Activated CD4-positive, alpha-beta memory T cell treated with anti-CD3 and anti-CD28 coated beads for 36 hours (primary cell): ENCODE measurements at regions not wholly inside any gene's neighbourhood (a gene's known extent, or its start where the extent isn't known, plus 50 kb on each side); places are given as distances from the start of the nearest gene placed in this dataset.

Experiments used
- CTCF ChIA-PET: fragments of 350-600 bp; sonication (Branson Sonifier 250); formaldehyde crosslinking; loops from one replicate; lab custom pipeline; 2021; ENCODE audit warnings: antibody characterized with exemption, inconsistent platforms; lab: Charles Lee
- POLR2A ChIA-PET: fragments of 350-600 bp; sonication (Branson Sonifier 250); formaldehyde crosslinking; loops from one replicate; lab custom pipeline; 2021; ENCODE audit warnings: antibody characterized with exemption; lab: Charles Lee
- DNase-seq: peaks from one replicate; pipeline ENCODE4 v3.0.0-alpha.2; 2020
- H3K27ac Mint-ChIP-seq: one replicate; pipeline ENCODE4 v1.8.0; 2021; ENCODE audit warnings: mixed read lengths
- H3K27me3 Mint-ChIP-seq: one replicate; pipeline ENCODE4 v1.8.0; 2021; ENCODE audit warnings: mixed read lengths
- H3K36me3 Mint-ChIP-seq: one replicate; pipeline ENCODE4 v1.8.0; 2021; ENCODE audit warnings: mixed read lengths
- H3K4me1 Mint-ChIP-seq: one replicate; pipeline ENCODE4 v1.8.0; 2021; ENCODE audit warnings: low read depth, mixed read lengths
- H3K4me3 Mint-ChIP-seq: one replicate; pipeline ENCODE4 v1.8.0; 2021; ENCODE audit warnings: mild to moderate bottlenecking, mixed read lengths
- H3K9me3 Mint-ChIP-seq: one replicate; pipeline ENCODE4 v1.8.0; 2021; ENCODE audit warnings: mixed read lengths
- intact Hi-C: fragments of 100-400 bp; cut with micrococcal nuclease; formaldehyde crosslinking; loops from one replicate; pipeline ENCODE4 v1.15.1; 2023

DNA sequence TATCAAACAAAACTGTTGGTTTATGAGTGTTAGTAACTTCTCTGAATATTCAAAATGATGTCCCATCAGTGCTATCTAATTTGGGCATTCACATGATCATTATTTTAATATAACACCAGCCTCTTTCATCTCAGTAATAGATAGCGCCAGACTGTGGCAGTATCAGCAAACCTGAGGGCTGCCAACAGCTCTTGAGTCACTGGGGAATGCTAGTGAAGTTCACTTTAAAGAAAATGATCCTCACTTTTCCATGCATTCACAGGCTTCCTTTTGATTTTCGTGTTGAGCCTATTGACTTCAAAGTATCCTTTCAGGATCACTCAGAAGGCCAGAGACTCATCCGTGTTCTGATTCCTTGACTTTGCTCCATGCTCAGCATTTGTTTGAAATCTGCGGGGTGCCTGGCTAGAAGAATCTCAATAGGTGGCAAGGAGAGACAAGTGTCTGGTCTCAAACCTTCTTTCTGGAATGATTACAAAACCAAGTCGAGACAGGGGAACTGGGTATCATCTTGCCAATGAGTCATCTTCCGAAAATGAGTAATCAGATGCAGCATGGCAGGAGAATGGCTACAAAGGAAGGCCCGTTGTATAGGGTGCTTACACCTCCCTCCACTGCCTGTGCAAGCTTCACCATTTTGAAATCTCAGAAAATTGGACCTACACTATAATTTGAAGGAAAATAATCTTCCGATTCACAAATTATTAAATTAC is 509.1 kb downstream of the RASEF start:
- CTCF ChIA-PET = no interaction called here
- Mint-ChIP-seq H3K4me1 (no peaks in the 10 kb centered on the region), H3K9me3 (peaks cover 9% of the 10 kb centered on the region), H3K4me3 (no peak overlapping the region), H3K36me3 (no peaks in the 10 kb centered on the region), H3K27ac (no peak overlapping the region), H3K27me3 (no peaks in the 10 kb centered on the region)
- intact Hi-C loops = no loop called here
- no peak for DNase-seq
- POLR2A ChIA-PET = no interaction called here

DNA sequence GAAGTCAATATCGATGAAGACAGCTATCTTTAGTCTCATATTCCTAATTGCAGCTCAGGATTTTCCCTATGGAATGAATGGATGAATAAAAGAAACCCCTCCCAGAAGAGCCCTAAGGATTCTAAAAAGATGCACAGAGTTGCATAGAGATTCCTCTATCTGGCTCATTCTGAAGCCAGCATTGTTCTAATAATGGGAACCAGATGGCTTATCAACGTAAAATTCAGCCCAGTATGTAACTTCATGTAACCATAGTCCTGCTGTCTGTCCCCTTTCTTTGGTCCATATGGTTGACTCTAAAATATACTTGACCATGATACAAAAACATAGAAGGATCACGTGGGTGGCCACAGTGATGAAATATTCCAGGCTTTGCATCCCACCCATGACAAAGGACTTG is 508.6 kb downstream of the RASEF start:
- DNase-seq = no peak
- H3K27ac Mint-ChIP-seq = no peak overlapping the region
- POLR2A ChIA-PET = interaction anchor here (0.6 kb wide), 1 partner anchor 1686 kb away, joined by 3 read pairs; no protein-coding TSS in a partner anchor
- H3K9me3 Mint-ChIP-seq = peaks cover 9% of the 10 kb centered on the region
- CTCF ChIA-PET = no interaction called here
- H3K4me1 Mint-ChIP-seq = no peaks in the 10 kb centered on the region
- no peaks in the 10 kb centered on the region for H3K36me3 Mint-ChIP-seq
- H3K27me3 Mint-ChIP-seq = no peaks in the 10 kb centered on the region
- intact Hi-C loops = no loop called here
- H3K4me3 Mint-ChIP-seq = no peak overlapping the region

DNA sequence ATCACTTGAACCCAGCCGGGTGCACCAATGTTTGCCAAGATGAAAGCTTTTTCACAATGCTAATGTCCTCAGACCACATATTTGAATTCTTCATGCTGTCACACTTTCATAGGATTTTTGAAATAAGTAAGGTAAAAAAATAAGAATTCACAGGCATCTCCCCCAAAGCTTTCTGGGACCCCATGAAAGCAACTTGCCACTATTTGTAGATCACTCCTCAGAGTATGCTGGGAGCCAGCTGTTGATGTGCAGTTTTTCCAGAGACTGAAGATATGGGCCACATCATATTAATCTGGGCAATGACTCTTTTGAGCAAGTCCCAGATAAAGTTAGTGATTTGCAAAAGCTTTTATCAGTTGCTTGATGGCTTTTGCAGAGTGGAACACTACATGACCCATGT is 507.9 kb downstream of the RASEF start:
- Mint-ChIP-seq H3K4me1 (no peaks in the 10 kb centered on the region), H3K36me3 (no peaks in the 10 kb centered on the region), H3K27me3 (no peaks in the 10 kb centered on the region), H3K27ac (no peak overlapping the region), H3K9me3 (peaks cover 9% of the 10 kb centered on the region), H3K4me3 (no peak overlapping the region)
- ChIA-PET CTCF (no interaction called here), POLR2A (interaction anchor here (0.6 kb wide), 1 partner anchor 1686 kb away, joined by 3 read pairs; no protein-coding TSS in a partner anchor)
- DNase-seq = no peak
- intact Hi-C loops = no loop called here

DNA sequence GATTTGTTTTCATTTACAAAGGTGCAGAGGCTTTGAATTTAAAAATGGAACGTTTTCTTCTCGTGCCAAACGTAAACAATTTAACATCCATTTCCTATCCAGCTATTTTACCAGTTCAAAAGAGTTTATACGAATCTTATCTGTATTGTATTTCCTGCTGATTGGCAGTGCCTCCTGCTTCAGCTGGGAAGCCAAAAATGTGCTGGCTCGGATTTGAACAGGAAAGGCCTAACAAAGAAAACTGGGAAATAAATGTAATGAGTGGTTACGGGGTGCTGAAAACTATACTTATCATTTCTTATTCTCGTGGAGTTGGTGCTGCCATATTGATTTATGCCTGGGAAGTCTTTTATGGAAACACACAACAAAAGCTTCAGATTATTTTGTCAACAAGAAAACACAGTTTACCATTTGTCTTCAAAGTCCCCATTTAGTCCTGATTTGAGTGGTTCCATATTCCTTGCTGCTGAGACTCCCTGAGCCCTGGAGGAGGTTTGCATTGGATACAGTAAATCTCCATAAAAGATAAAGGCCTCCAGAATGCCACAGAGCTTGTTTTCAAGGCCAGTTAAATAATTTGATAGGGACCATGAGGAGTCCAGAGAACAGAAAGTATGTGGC is 507.4 kb downstream of the RASEF start:
- intact Hi-C loops = no loop called here
- Mint-ChIP-seq H3K27me3 (no peaks in the 10 kb centered on the region), H3K27ac (no peak overlapping the region), H3K4me3 (no peak overlapping the region), H3K9me3 (peaks cover 9% of the 10 kb centered on the region), H3K4me1 (no peaks in the 10 kb centered on the region), H3K36me3 (no peaks in the 10 kb centered on the region)
- CTCF ChIA-PET = no interaction called here
- no peak for DNase-seq
- POLR2A ChIA-PET = no interaction called here

DNA sequence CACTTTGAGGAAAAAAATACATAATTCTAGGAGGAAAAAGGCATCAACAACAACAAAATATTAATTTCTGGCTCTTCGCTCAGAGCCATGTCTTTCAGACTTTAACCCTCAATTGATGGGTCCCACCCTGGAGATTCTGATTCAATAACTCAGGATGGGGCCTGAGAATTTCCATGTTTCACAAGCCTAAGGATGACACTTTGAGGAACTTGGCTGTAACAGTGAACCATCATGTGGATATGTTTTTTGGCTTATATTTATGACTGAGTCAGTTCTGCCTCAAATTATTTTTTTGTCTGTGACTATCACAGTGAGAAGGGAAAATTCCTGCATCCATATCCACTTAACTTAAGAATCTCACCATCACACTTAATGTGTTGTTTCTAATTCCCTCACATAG is 504.6 kb downstream of the RASEF start:
- H3K27me3 Mint-ChIP-seq = no peaks in the 10 kb centered on the region
- H3K36me3 Mint-ChIP-seq = no peaks in the 10 kb centered on the region
- no peak overlapping the region for H3K4me3 Mint-ChIP-seq
- no peak overlapping the region for H3K27ac Mint-ChIP-seq
- intact Hi-C loops = no loop called here
- DNase-seq = no peak
- POLR2A ChIA-PET = no interaction called here
- peaks cover 6% of the 10 kb centered on the region for H3K9me3 Mint-ChIP-seq
- no peaks in the 10 kb centered on the region for H3K4me1 Mint-ChIP-seq
- CTCF ChIA-PET = no interaction called here

DNA sequence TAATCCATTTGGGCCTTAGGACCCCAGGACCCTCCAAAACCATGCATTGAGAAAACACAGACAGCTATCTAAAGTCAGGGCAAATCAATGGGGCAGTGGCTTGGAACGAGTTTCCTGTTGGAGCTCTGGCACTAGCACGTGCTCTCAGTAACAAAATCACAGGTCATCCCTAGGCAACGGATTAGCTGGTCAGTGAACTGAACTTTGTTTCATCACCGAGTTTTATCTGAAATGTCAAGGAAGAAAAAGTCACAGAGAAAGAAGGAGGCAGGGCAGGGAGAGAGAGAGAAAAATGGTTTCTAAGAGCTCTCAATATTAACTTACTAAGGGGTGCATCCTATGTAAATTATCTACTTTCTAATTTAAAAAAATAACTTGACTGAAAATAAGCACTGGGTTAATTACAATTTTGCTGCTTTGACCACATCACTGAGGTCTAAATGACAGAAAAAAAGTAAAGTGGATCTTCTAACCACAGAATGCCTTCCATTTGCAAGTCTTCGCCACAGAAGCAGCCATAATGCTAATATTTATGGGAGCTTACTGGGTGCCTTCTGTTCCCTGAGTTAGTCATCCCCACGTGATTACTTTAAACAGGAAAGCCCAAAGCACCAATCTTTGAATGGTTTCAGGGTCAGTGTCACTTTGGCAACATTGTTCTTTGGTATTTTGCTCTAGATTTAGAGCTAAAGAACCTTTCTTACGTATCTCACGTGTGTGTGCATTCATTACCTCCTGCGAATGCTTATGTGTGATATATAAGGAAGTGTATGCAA is 503.9 kb downstream of the RASEF start:
- ChIA-PET POLR2A (no interaction called here), CTCF (no interaction called here)
- H3K27me3 Mint-ChIP-seq = no peaks in the 10 kb centered on the region
- no peaks in the 10 kb centered on the region for H3K36me3 Mint-ChIP-seq
- intact Hi-C loops = no loop called here
- no peak overlapping the region for H3K4me3 Mint-ChIP-seq
- H3K4me1 Mint-ChIP-seq = no peaks in the 10 kb centered on the region
- peaks cover 6% of the 10 kb centered on the region for H3K9me3 Mint-ChIP-seq
- no peak overlapping the region for H3K27ac Mint-ChIP-seq
- DNase-seq = no peak

DNA sequence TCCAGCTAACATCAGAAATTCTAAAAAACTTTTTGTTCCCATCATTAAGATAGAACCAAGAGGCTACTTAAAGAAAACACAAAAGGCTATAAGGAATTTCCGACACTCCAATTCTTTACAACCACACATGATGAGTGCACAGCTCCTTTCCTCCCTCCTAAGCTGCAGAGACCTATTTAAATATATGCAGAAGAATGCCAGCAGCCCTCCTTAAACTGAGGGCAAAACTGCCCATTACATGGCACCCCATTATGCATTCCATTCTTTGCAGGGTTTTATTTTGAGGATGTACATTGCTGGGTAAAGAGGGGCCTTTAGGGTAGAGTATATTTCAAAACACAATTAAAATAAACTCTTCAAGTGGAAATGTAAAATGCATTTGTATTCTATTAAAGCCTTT is 502.9 kb downstream of the RASEF start:
- no peak overlapping the region for H3K27ac Mint-ChIP-seq
- ChIA-PET CTCF (no interaction called here), POLR2A (no interaction called here)
- no peaks in the 10 kb centered on the region for H3K36me3 Mint-ChIP-seq
- no peaks in the 10 kb centered on the region for H3K4me1 Mint-ChIP-seq
- no peaks in the 10 kb centered on the region for H3K27me3 Mint-ChIP-seq
- H3K9me3 Mint-ChIP-seq = peaks cover 6% of the 10 kb centered on the region
- DNase-seq = no peak
- H3K4me3 Mint-ChIP-seq = no peak overlapping the region
- intact Hi-C loops = no loop called here

DNA sequence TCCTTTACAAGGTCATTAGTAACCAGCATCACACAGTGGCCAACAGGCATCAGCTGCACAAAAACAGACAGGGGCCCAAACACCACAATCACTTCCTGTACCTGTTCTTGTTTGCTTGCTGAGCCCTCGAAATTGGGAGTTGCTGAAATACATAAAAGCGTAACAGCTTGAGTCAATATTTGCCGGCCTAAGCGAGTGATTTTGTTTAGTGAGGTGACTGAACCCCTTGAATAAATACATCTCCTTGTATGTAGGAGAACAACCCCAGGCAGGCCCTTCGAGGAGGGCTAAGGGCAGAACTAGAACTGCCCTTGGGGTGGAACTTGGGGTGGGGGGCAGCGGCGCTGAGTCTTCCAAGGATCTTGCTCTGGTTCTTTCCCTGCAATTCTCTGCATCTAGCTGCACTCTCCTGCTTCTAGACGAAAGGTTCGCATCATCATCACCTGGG is 502.5 kb downstream of the RASEF start:
- no peak for DNase-seq
- no peaks in the 10 kb centered on the region for H3K4me1 Mint-ChIP-seq
- H3K27me3 Mint-ChIP-seq = no peaks in the 10 kb centered on the region
- ChIA-PET CTCF (no interaction called here), POLR2A (no interaction called here)
- intact Hi-C loops = no loop called here
- peaks cover 2% of the 10 kb centered on the region for H3K9me3 Mint-ChIP-seq
- H3K4me3 Mint-ChIP-seq = no peak overlapping the region
- H3K27ac Mint-ChIP-seq = no peak overlapping the region
- H3K36me3 Mint-ChIP-seq = no peaks in the 10 kb centered on the region

DNA sequence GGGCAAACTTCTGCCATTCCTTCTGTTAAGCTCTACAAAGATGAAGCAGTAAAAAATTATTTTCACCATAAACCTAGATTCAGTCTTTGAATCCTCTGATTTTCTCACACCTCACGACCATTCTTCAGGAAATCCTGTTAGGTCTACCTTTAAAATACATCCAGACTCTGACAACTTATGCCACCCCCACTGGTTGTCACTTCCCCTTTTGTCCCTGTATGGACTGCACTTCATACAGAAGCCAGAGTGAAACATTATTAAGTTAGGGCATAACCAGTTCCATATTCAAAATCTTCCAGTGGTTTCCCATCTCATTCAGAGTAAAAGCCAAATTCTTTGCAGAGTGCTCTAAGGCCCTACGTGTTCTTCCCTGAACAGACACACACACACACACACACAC is 499.8 kb downstream of the RASEF start:
- H3K27me3 Mint-ChIP-seq = no peaks in the 10 kb centered on the region
- no peak for DNase-seq
- ChIA-PET POLR2A (no interaction called here), CTCF (no interaction called here)
- no peak overlapping the region for H3K4me3 Mint-ChIP-seq
- no peak overlapping the region for H3K27ac Mint-ChIP-seq
- H3K4me1 Mint-ChIP-seq = no peaks in the 10 kb centered on the region
- intact Hi-C loops = no loop called here
- H3K9me3 Mint-ChIP-seq = no peaks in the 10 kb centered on the region
- H3K36me3 Mint-ChIP-seq = no peaks in the 10 kb centered on the region

DNA sequence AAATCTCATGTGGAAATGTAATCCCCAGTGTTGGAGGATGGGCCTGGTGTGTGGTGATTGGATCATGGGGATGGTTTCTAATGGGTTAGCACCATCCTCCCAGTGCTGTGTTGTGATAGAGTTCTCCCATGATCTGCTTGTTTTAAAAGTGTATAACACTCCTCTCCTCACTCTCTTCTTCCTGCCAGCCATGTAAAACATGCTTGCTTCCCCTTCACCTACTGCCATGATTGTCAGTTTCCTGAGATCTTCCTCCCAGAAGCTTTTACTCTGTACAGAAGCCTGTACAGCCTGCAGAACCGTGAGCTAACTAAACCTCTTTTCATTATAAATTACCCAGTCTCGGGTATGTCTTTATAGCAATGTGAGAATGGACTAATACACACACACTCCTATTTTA is 499.1 kb downstream of the RASEF start:
- intact Hi-C loops = no loop called here
- H3K4me1 Mint-ChIP-seq = no peaks in the 10 kb centered on the region
- no peaks in the 10 kb centered on the region for H3K36me3 Mint-ChIP-seq
- no peaks in the 10 kb centered on the region for H3K27me3 Mint-ChIP-seq
- H3K4me3 Mint-ChIP-seq = no peak overlapping the region
- no peak overlapping the region for H3K27ac Mint-ChIP-seq
- POLR2A ChIA-PET = no interaction called here
- CTCF ChIA-PET = no interaction called here
- no peak for DNase-seq
- H3K9me3 Mint-ChIP-seq = no peaks in the 10 kb centered on the region

DNA sequence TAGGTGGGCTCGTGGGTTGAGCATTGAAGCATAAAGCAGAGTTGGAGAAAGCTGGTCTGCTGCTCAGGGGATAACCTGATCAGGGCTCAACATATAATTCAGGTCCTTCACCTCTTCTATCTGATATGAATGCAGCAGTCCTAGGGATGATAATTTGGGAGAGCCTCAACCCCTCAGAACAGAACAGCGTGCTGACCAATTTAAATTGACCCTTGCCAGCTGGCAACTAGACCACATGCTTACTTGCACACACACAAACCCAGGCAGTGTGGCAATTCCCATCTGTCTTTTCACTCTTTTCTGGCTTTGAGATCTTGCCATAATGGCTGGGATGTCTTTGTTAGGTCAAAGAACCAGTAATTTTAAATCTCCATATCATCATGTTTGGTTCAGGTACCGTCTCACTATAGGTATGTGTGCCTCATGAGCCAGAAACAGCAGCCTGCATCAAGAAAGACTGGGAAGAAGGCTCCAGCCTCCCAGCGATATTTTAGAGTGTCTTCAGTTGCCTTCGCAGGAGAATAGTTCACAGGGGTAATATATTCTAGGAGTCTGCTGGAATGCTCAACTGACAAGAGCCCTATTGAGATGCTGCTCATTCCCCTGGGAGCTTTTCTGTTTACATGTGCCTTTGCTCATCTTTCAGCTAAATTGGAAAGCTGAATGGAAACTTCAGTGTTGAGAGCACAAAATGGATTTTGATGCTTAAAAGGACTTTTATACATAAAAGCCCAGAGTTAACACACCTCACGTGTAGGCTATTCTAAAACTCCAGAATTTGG is 497.6 kb downstream of the RASEF start:
- Mint-ChIP-seq H3K4me3 (no peak overlapping the region), H3K27me3 (no peaks in the 10 kb centered on the region), H3K27ac (no peak overlapping the region), H3K36me3 (no peaks in the 10 kb centered on the region), H3K9me3 (no peaks in the 10 kb centered on the region), H3K4me1 (no peaks in the 10 kb centered on the region)
- no peak for DNase-seq
- ChIA-PET CTCF (no interaction called here), POLR2A (no interaction called here)
- intact Hi-C loops = no loop called here

DNA sequence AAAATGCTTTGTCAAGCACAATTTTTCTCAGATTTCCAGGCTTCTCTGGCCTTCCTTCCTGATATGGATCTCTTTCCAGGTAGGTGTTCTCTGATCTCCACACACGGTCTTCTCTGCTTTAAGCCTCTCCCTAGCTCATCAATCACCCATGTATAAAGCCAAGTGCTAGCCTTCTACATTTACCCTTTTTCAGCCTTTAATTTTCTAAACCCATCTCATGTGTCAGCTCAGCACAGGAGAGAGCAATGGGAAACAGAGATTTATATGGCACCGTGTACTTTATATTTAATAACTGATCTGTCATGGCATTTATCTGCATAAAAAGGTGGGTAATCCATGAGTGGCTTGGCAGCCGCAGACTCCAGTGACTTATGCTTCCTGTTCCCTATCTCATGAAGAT is 495.0 kb downstream of the RASEF start:
- Mint-ChIP-seq H3K4me1 (no peaks in the 10 kb centered on the region), H3K27me3 (no peaks in the 10 kb centered on the region), H3K27ac (no peak overlapping the region), H3K36me3 (no peaks in the 10 kb centered on the region), H3K9me3 (peaks cover 5% of the 10 kb centered on the region), H3K4me3 (no peak overlapping the region)
- DNase-seq = no peak
- ChIA-PET POLR2A (no interaction called here), CTCF (interaction anchor here (0.7 kb wide), 1 partner anchor 881 kb away, joined by 3 read pairs; no protein-coding TSS in a partner anchor)
- intact Hi-C loops = no loop called here
